ENCODE measurements at regions not wholly inside any gene's neighbourhood (a gene's known extent, or its start where the extent isn't known, plus 50 kb on each side); places are given as distances from the start of the nearest gene placed in this dataset.

DNA sequence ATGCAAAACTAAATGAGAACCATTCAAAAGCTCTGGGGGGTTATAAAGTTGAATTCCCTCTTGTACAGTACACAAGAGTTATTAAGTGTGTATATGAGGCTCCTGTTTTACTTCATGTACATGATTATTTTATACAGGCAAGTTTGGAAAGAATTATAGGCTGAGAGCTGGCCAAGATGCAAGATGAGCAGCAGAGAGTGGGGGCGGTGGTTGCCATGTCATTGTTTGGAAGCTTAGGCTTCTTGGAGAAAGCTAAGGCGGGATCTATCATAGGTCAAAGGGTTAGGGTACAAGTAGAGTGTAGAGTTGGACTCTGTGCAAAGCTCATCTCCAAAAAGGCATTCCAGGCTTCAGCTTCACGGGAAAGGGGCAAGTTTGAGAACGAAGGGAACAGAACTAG is 297.1 kb upstream of the TBX3 start:
- no peak for DNase-seq (ENCODE audit: low spot score)
- in situ Hi-C loops (cut with MboI; ENCODE audit: low pct_unique_long_range_greater_than_20kb, low sequenced_read_pairs, unreplicated experiment): no loop called here
- TF ChIP-seq, protein P1, sequence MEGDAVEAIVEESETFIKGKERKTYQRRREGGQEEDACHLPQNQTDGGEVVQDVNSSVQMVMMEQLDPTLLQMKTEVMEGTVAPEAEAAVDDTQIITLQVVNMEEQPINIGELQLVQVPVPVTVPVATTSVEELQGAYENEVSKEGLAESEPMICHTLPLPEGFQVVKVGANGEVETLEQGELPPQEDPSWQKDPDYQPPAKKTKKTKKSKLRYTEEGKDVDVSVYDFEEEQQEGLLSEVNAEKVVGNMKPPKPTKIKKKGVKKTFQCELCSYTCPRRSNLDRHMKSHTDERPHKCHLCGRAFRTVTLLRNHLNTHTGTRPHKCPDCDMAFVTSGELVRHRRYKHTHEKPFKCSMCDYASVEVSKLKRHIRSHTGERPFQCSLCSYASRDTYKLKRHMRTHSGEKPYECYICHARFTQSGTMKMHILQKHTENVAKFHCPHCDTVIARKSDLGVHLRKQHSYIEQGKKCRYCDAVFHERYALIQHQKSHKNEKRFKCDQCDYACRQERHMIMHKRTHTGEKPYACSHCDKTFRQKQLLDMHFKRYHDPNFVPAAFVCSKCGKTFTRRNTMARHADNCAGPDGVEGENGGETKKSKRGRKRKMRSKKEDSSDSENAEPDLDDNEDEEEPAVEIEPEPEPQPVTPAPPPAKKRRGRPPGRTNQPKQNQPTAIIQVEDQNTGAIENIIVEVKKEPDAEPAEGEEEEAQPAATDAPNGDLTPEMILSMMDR (IDR thresholded peaks at IDR 0.05; ENCODE audit: extremely low read depth, insufficient read depth, missing control alignments): no peak

DNA sequence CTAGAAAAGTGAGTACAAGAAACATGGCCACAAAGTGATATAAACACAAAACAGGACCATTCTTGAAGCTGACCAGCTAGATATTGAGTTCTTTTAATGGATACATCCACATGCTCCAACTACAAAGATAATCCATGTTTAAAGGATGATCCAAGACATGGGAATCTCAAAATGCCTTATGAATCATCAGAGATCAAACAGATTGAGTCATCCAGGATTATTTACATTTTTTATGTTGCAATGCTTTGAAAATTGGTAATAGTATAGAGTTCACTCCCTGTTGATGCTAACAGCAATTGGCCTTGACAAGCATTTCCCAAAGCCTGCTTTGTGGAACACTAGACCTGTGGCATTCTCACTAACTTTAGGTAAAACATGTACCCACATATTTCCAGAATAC is 293.0 kb upstream of the TBX3 start:
- in situ Hi-C loops (cut with MboI; ENCODE audit: low pct_unique_long_range_greater_than_20kb, low sequenced_read_pairs, unreplicated experiment): no loop called here
- TF ChIP-seq, protein P1 (IDR thresholded peaks at IDR 0.05; ENCODE audit: extremely low read depth, insufficient read depth, missing control alignments): no peak
- DNase-seq (ENCODE audit: low spot score): no peak

GRCh38 chr12:114976372-114976771 is 292.4 kb upstream of the TBX3 start:
- DNase-seq (ENCODE audit: low spot score): no peak
- TF ChIP-seq, protein P1 (IDR thresholded peaks at IDR 0.05; ENCODE audit: extremely low read depth, insufficient read depth, missing control alignments): no peak
- in situ Hi-C loops (cut with MboI; ENCODE audit: low pct_unique_long_range_greater_than_20kb, low sequenced_read_pairs, unreplicated experiment): no loop called here

- DNase-seq (ENCODE audit: low spot score): no peak
- in situ Hi-C loops (cut with MboI; ENCODE audit: low pct_unique_long_range_greater_than_20kb, low sequenced_read_pairs, unreplicated experiment): no loop called here
- TF ChIP-seq, protein P1 (IDR thresholded peaks at IDR 0.05; ENCODE audit: extremely low read depth, insufficient read depth, missing control alignments): no peak
Observed at GRCh38 chr12:114975640-114976310, 291.8 kb upstream of the TBX3 start.

DNA sequence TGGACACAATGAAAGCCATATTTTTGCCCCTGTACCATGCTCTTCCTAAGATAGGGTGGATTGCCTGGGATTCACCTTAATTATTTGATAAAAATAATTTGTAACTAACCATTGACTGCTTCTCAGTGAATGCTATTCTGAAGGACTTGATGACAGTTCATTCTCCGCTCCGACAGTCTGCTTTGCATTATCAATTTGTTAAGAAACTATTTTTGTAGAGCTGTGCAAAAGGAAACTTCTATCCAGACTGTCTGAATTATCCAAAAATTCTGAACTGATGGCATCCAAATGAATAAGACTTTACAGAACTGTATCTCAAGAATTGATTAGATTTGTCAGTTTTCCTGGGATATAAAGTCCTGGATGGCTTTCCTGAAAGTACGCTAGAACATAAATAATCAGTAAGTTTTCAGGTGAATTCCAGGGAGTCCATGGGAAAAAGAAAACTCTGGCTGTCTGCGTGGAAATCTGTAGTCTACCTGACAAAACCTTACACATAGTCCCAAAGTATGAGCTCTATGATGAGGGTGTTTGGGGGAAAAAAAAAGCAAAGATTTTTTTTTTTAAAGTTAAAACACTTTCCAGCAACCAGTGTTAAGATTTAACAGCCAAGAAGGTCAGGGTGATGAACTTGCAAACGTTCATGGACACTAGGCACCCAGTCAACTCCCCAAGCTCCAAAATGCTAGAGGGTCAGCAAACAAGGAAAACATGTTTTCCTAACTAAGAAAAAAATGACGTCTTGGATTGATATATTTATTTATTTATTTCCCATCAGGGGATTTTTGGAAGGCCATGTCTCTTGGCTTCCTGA is 291.1 kb upstream of the TBX3 start:
- in situ Hi-C loops (cut with MboI; ENCODE audit: low pct_unique_long_range_greater_than_20kb, low sequenced_read_pairs, unreplicated experiment): no loop called here
- DNase-seq (ENCODE audit: low spot score): no peak
- TF ChIP-seq, protein P1 (IDR thresholded peaks at IDR 0.05; ENCODE audit: extremely low read depth, insufficient read depth, missing control alignments): no peak

- in situ Hi-C loops (cut with MboI; ENCODE audit: low pct_unique_long_range_greater_than_20kb, low sequenced_read_pairs, unreplicated experiment): no loop called here
- DNase-seq (ENCODE audit: low spot score): no peak
- TF ChIP-seq, protein P1 (IDR thresholded peaks at IDR 0.05; ENCODE audit: extremely low read depth, insufficient read depth, missing control alignments): no peak
Observed at GRCh38 chr12:114974333-114974732, 290.4 kb upstream of the TBX3 start.

Data from GM13977 (cell line).